PC-9 (cell line): ENCODE measurements at regions not wholly inside any gene's neighbourhood (a gene's known extent, or its start where the extent isn't known, plus 50 kb on each side); places are given as distances from the start of the nearest gene placed in this dataset.

Experiments
- BruUV-seq: library from RNA; stranded (reverse); fragments of 400-500 nt; replicated peaks from 2 replicates; lab custom pipeline; 2021; lab: Mats Ljungman, UMichigan
- CTCF ChIA-PET: fragments of 300-600 bp; sonication (Branson Sonifier 250); formaldehyde crosslinking; loops from one replicate; lab custom pipeline; 2022; ENCODE audit warnings: antibody characterized with exemption; lab: Charles Lee
- POLR2A ChIA-PET: fragments of 300-600 bp; sonication (Branson Sonifier 250); formaldehyde crosslinking; loops from one replicate; lab custom pipeline; 2022; ENCODE audit warnings: antibody characterized with exemption; ENCODE audit not compliant: unreplicated experiment; lab: Charles Lee
- DNase-seq, 2 experiments: peaks; one replicate each; pipeline versions ENCODE4 v3.0.0 to v3.0.0-alpha.2; 2015 to 2022; ENCODE audit warnings: mixed read lengths in 1 of 2
- H2AFZ ChIP-seq: fragments of 200-600 bp; sonication (generic); 2 replicates; pipeline ENCODE4 v1.8.1; 2017; ENCODE audit warnings: antibody characterized with exemption
- H3F3A ChIP-seq: fragments of 200-600 bp; sonication (generic); 2 replicates; pipeline ENCODE4 v1.8.1; 2017; ENCODE audit warnings: antibody characterized with exemption, mild to moderate bottlenecking, low read depth; ENCODE audit not compliant: insufficient read depth
- H3K27ac ChIP-seq: fragments of 200-600 bp; sonication (generic); 2 replicates; pipeline ENCODE4 v1.6.1; 2016; ENCODE audit warnings: mixed run types
- H3K27me3 ChIP-seq: fragments of 200-600 bp; sonication (generic); 2 replicates; pipeline ENCODE4 v1.6.1; 2016; ENCODE audit warnings: low read depth, mixed run types; ENCODE audit not compliant: insufficient read depth
- H3K36me3 ChIP-seq: fragments of 200-600 bp; sonication (generic); 2 replicates; pipeline ENCODE4 v1.6.1; 2016; ENCODE audit warnings: low read depth, mixed run types
- H3K4me1 ChIP-seq: fragments of 200-600 bp; sonication (generic); replicated peaks from 2 replicates; pipeline ENCODE4 v1.6.1; 2016; ENCODE audit warnings: mixed run types; ENCODE audit not compliant: insufficient read depth
- H3K4me2 ChIP-seq: fragments of 200-600 bp; sonication (generic); 2 replicates; pipeline ENCODE4 v1.6.1; 2017; ENCODE audit warnings: mixed run types
- H3K4me3 ChIP-seq: fragments of 200-600 bp; sonication (generic); 2 replicates; pipeline ENCODE4 v1.6.1; 2016; ENCODE audit warnings: mixed run types
- H3K79me2 ChIP-seq: fragments of 200-600 bp; sonication (generic); 2 replicates; pipeline ENCODE4 v1.6.1; 2017; ENCODE audit warnings: low read depth, mixed run types
- H3K9me2 ChIP-seq: fragments of 200-600 bp; sonication (generic); 2 replicates; pipeline ENCODE4 v1.8.1; 2017; ENCODE audit warnings: mild to moderate bottlenecking; ENCODE audit not compliant: insufficient read depth
- H3K9me3 ChIP-seq: fragments of 200-600 bp; sonication (generic); 2 replicates; pipeline ENCODE4 v1.8.1; 2016; ENCODE audit warnings: low read depth; ENCODE audit not compliant: insufficient read depth
- H4K20me1 ChIP-seq: fragments of 200-600 bp; sonication (generic); 2 replicates; pipeline ENCODE4 v1.8.1; 2017; ENCODE audit not compliant: insufficient read depth
- CTCF ChIP-seq: fragments of 200-600 bp; sonication (generic); conservative IDR thresholded peaks from 2 replicates; pipeline ENCODE4 v1.6.1; 2017; ENCODE audit warnings: mixed run types, antibody characterized with exemption, mild to moderate bottlenecking, moderate library complexity
- EZH2 ChIP-seq: fragments of 200-600 bp; sonication (generic); IDR thresholded peaks from 2 replicates; pipeline ENCODE4 v1.8.0; 2017; ENCODE audit warnings: antibody characterized with exemption, low read depth
- intact Hi-C: fragments of 100-400 bp; cut with micrococcal nuclease; formaldehyde crosslinking; loops from one replicate; pipeline ENCODE4 v1.10.0; 2022; ENCODE audit not compliant: unreplicated experiment

GRCh38 chr6:169867751-169868191 is 116.3 kb downstream of the ERMARD start:
- Histone ChIP-seq H3K4me1 (no peaks in the 10 kb centered on the region), H2AFZ (no peak overlapping the region), H3F3A (no peaks in the 10 kb centered on the region), H3K79me2 (no peaks in the 10 kb centered on the region), H3K4me3 (no peak overlapping the region), H4K20me1 (no peaks in the 10 kb centered on the region), H3K9me3 (no peaks in the 10 kb centered on the region), H3K36me3 (no peaks in the 10 kb centered on the region), H3K27ac (no peak overlapping the region), H3K4me2 (no peak overlapping the region), H3K27me3 (peaks cover 67% of the 10 kb centered on the region), H3K9me2 (no peaks in the 10 kb centered on the region)
- no peak for TF ChIP-seq CTCF
- no peak for TF ChIP-seq EZH2
- POLR2A ChIA-PET = no interaction called here
- CTCF ChIA-PET = no interaction called here
- BruUV-seq = no TSS peak
- no peak for DNase-seq
- intact Hi-C loops = no loop called here

- no peak overlapping the region for H3K4me3 ChIP-seq
- BruUV-seq = no TSS peak
- no peaks in the 10 kb centered on the region for H3K36me3 ChIP-seq
- ChIA-PET POLR2A (no interaction called here), CTCF (no interaction called here)
- H2AFZ ChIP-seq = no peak overlapping the region
- H4K20me1 ChIP-seq = no peaks in the 10 kb centered on the region
- peaks cover 73% of the 10 kb centered on the region for H3K27me3 ChIP-seq
- H3K4me1 ChIP-seq = no peaks in the 10 kb centered on the region
- H3K9me3 ChIP-seq = no peaks in the 10 kb centered on the region
- no peaks in the 10 kb centered on the region for H3K79me2 ChIP-seq
- intact Hi-C loops = no loop called here
- H3K4me2 ChIP-seq = no peak overlapping the region
- no peak for TF ChIP-seq EZH2
- no peak for TF ChIP-seq CTCF
- H3K9me2 ChIP-seq = no peaks in the 10 kb centered on the region
- H3K27ac ChIP-seq = no peak overlapping the region
- no peaks in the 10 kb centered on the region for H3F3A ChIP-seq
- DNase-seq = no peak
These were observed 115.5 kb downstream of the ERMARD start for GRCh38 chr6:169866668-169867521.

- H3K79me2 ChIP-seq = no peaks in the 10 kb centered on the region
- TF ChIP-seq EZH2 (no peak), CTCF (no peak)
- H3K27ac ChIP-seq = no peak overlapping the region
- POLR2A ChIA-PET = no interaction called here
- no peaks in the 10 kb centered on the region for H3F3A ChIP-seq
- CTCF ChIA-PET = no interaction called here
- peaks cover 77% of the 10 kb centered on the region for H3K27me3 ChIP-seq
- DNase-seq = no peak
- no peaks in the 10 kb centered on the region for H3K9me2 ChIP-seq
- no TSS peak for BruUV-seq
- no peaks in the 10 kb centered on the region for H3K4me1 ChIP-seq
- H3K4me2 ChIP-seq = no peak overlapping the region
- no peaks in the 10 kb centered on the region for H4K20me1 ChIP-seq
- no peaks in the 10 kb centered on the region for H3K36me3 ChIP-seq
- intact Hi-C loops = no loop called here
- no peak overlapping the region for H3K4me3 ChIP-seq
- H2AFZ ChIP-seq = no peak overlapping the region
- H3K9me3 ChIP-seq = no peaks in the 10 kb centered on the region
These were observed 114.7 kb downstream of the ERMARD start for GRCh38 chr6:169866140-169866534.
